ENCODE measurements at regions not wholly inside any gene's neighbourhood (a gene's known extent, or its start where the extent isn't known, plus 50 kb on each side); places are given as distances from the start of the nearest gene placed in this dataset.

GRCh38 chr2:44097322-44097907 lies 71.3 kb upstream of the PPM1B start:
- DNase-seq: peak; percentile 32
- Histone ChIP-seq H3K27me3 (no peaks in the 10 kb centered on the region), H3K4me1 (peaks cover 21% of the 10 kb centered on the region), H3K27ac (peak overlapping the region in 1 of 2 donors; percentile 24), H3K36me3 (ENCODE audit: low read depth, missing control alignments) (no peaks in the 10 kb centered on the region), H3K4me3 (no peak overlapping the region), H3K9me3 (no peaks in the 10 kb centered on the region)
- intact Hi-C loops (cut with DNase I; ENCODE audit: low total_unique reads): no loop called here
- 62 to 80% methylated on average over 6 of the region's 6 CpGs for WGBS, 2 donors
- no peak for TF ChIP-seq POLR2A (IDR thresholded peaks at IDR 0.05)
- no peak for TF ChIP-seq CTCF (IDR thresholded peaks at IDR 0.05)

GRCh38 chr2:44098050-44098449 lies 70.6 kb upstream of the PPM1B start:
- H3K4me3 ChIP-seq: no peak overlapping the region
- H3K27me3 ChIP-seq: no peaks in the 10 kb centered on the region
- peak overlapping the region in 1 of 2 donors; percentile 24 for H3K27ac ChIP-seq
- intact Hi-C loops (cut with DNase I; ENCODE audit: low total_unique reads): no loop called here
- no peak for TF ChIP-seq CTCF (IDR thresholded peaks at IDR 0.05)
- no peak for TF ChIP-seq POLR2A (IDR thresholded peaks at IDR 0.05)
- WGBS, 2 donors: 90 to 91% methylated on average over 3 of the region's 3 CpGs
- H3K36me3 ChIP-seq (ENCODE audit: low read depth, missing control alignments): no peaks in the 10 kb centered on the region
- H3K9me3 ChIP-seq: no peaks in the 10 kb centered on the region
- DNase-seq: no peak
- peaks cover 28% of the 10 kb centered on the region for H3K4me1 ChIP-seq

GRCh38 chr2:44098891-44099290 lies 69.8 kb upstream of the PPM1B start:
- 85 to 93% methylated on average over 6 of the region's 6 CpGs for WGBS, 2 donors
- Histone ChIP-seq H3K9me3 (no peaks in the 10 kb centered on the region), H3K27ac (no peak overlapping the region), H3K4me3 (no peak overlapping the region), H3K36me3 (ENCODE audit: low read depth, missing control alignments) (no peaks in the 10 kb centered on the region), H3K27me3 (no peaks in the 10 kb centered on the region), H3K4me1 (peaks cover 36% of the 10 kb centered on the region)
- intact Hi-C loops (cut with DNase I; ENCODE audit: low total_unique reads): no loop called here
- DNase-seq: no peak
- no peak for TF ChIP-seq POLR2A (IDR thresholded peaks at IDR 0.05)
- no peak for TF ChIP-seq CTCF (IDR thresholded peaks at IDR 0.05)

- Histone ChIP-seq H3K4me3 (no peak overlapping the region), H3K36me3 (ENCODE audit: low read depth, missing control alignments) (no peaks in the 10 kb centered on the region), H3K27ac (peak overlapping the region; percentile 39 to 81), H3K9me3 (no peaks in the 10 kb centered on the region), H3K27me3 (no peaks in the 10 kb centered on the region), H3K4me1 (peaks cover 39% of the 10 kb centered on the region)
- WGBS, 2 donors: 18 to 26% methylated on average over 3 of the region's 3 CpGs
- TF ChIP-seq CTCF (IDR thresholded peaks at IDR 0.05) (no peak), POLR2A (IDR thresholded peaks at IDR 0.05) (no peak)
- peak; percentile 82 for DNase-seq
- intact Hi-C loops (cut with DNase I; ENCODE audit: low total_unique reads): no loop called here
These were observed 68.3 kb upstream of the PPM1B start for GRCh38 chr2:44100351-44100750.

GRCh38 chr2:44101246-44101645 lies 67.4 kb upstream of the PPM1B start:
- peak overlapping the region; percentile 39 to 81 for H3K27ac ChIP-seq
- WGBS, 2 donors: 27 to 47% methylated on average over 1 of the region's 1 CpG
- no peak overlapping the region for H3K4me3 ChIP-seq
- H3K4me1 ChIP-seq: peaks cover 39% of the 10 kb centered on the region
- no peaks in the 10 kb centered on the region for H3K36me3 ChIP-seq (ENCODE audit: low read depth, missing control alignments)
- H3K9me3 ChIP-seq: no peaks in the 10 kb centered on the region
- no peaks in the 10 kb centered on the region for H3K27me3 ChIP-seq
- intact Hi-C loops (cut with DNase I; ENCODE audit: low total_unique reads): no loop called here
- DNase-seq: no peak
- no peak for TF ChIP-seq CTCF (IDR thresholded peaks at IDR 0.05)
- no peak for TF ChIP-seq POLR2A (IDR thresholded peaks at IDR 0.05)
